ENCODE measurements at regions not wholly inside any gene's neighbourhood (a gene's known extent, or its start where the extent isn't known, plus 50 kb on each side); places are given as distances from the start of the nearest gene placed in this dataset.

GRCh38 chr13:54183166-54183565, 1154.6 kb downstream of the OLFM4 start:
- TF ChIP-seq EZH2 (IDR thresholded peaks at IDR 0.05; ENCODE audit: insufficient read depth, low read length), result no peak
- TF ChIP-seq CTCF (IDR thresholded peaks at IDR 0.05; ENCODE audit: insufficient read depth, low read depth, low read length), result no peak

Data from astrocyte (in vitro differentiated cells and primary cell).